ENCODE measurements at regions not wholly inside any gene's neighbourhood (a gene's known extent, or its start where the extent isn't known, plus 50 kb on each side); places are given as distances from the start of the nearest gene placed in this dataset.

DNA sequence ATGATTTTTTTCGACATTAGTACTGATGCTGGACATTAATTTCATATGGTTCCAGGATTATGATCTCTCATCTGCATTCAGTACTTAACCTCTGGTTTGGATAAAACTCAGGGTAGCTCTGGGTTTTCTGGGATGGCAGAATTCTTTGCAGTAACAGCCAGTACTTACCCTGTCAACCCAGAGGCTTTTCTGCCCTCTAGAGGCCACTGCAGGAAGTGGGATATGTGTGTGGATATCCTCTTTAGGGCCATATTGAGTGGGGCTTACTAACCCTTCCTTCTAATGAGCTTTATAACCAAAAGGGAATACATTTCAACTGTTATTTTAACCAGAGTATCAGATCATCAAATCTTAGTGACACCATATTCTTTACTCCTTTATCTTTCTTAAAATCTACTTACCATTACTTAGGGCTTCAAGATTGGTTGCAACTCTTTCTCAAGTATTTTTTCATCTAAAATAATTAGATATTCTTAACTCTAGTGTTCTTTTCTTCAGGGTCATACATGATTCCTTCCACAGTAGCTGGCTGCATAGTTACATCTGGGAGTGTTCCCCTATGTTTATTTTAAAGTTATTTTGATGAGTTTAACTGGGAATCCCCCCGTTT, 488.0 kb upstream of the STXBP6 start:
- TF ChIP-seq, protein P1, sequence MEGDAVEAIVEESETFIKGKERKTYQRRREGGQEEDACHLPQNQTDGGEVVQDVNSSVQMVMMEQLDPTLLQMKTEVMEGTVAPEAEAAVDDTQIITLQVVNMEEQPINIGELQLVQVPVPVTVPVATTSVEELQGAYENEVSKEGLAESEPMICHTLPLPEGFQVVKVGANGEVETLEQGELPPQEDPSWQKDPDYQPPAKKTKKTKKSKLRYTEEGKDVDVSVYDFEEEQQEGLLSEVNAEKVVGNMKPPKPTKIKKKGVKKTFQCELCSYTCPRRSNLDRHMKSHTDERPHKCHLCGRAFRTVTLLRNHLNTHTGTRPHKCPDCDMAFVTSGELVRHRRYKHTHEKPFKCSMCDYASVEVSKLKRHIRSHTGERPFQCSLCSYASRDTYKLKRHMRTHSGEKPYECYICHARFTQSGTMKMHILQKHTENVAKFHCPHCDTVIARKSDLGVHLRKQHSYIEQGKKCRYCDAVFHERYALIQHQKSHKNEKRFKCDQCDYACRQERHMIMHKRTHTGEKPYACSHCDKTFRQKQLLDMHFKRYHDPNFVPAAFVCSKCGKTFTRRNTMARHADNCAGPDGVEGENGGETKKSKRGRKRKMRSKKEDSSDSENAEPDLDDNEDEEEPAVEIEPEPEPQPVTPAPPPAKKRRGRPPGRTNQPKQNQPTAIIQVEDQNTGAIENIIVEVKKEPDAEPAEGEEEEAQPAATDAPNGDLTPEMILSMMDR (IDR thresholded peaks at IDR 0.05) = no peak
- TF ChIP-seq POLR2A (IDR thresholded peaks at IDR 0.05) (no peak), EP300 (IDR thresholded peaks at IDR 0.05) (no peak)

Measured in suprapubic skin (tissue), 3 donors.